ENCODE measurements at regions not wholly inside any gene's neighbourhood (a gene's known extent, or its start where the extent isn't known, plus 50 kb on each side); places are given as distances from the start of the nearest gene placed in this dataset.

- TF ChIP-seq POLR2A (IDR thresholded peaks at IDR 0.05; ENCODE audit: low read depth, low read length), result no peak
- no peak for TF ChIP-seq CTCF (IDR thresholded peaks at IDR 0.05; ENCODE audit: extremely low read depth in 1 of 2, insufficient read depth in 1 of 2, low read depth in 1 of 2, low read length in 2 of 2)
These were observed 299.5 kb downstream of the IRF8 start for GRCh38 chr16:86198206-86199118.

Measured in endothelial cell of umbilical vein (primary cell).